H4 (cell line): ENCODE measurements at regions not wholly inside any gene's neighbourhood (a gene's known extent, or its start where the extent isn't known, plus 50 kb on each side); places are given as distances from the start of the nearest gene placed in this dataset.

Experiments
- DNase-seq: peaks from one replicate; pipeline ENCODE4 v3.0.0-alpha.2; 2015; ENCODE audit warnings: low spot score

DNA sequence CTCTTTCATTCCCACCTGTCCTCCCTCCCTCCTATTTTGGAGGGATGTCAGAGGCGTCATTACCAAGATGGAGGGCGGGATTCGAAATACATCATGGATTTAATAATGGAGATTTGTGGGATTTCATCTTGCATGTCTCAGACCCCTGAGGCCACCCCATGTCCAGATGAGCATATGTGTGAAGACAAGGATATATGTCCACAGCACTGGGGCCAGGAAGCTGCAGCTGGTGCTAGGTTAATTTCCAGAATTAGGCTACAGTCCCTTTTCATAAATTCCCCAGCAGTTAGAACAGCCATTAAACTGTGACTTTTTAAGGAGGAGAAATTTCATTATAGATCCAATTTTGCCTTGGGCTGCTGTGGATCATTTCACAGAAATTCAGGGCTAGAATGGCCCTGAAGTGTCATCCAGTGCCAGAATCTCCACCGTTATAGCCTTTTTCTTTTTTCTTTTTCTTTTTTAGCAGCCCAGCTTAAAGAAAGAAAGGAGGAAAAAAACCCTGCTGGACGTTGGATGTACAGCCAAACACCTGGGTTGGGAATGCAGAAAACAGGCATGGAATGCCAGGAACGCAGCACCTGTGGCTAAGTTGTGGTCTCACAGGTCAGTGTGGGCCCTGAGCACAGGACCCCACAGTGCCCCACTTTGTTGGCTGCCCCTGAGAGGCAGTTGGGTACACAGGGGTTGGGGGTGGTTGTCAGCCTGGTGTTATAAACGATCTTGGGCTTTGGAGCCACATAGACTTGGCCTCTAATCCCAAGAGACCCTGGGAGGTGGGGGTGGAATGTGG, 50.2 kb upstream of the CXCL14 start:
- DNase-seq = no peak
